ENCODE measurements at regions not wholly inside any gene's neighbourhood (a gene's known extent, or its start where the extent isn't known, plus 50 kb on each side); places are given as distances from the start of the nearest gene placed in this dataset.

GRCh38 chr10:128386231-128386630 lies 260.0 kb upstream of the MKI67 start:
- TF ChIP-seq CTCF (IDR thresholded peaks at IDR 0.05; ENCODE audit: low read length) (no peak), EZH2 (IDR thresholded peaks at IDR 0.05; ENCODE audit: borderline replicate concordance, low read length) (no peak)
